HFFc6 (cell line): ENCODE measurements at regions not wholly inside any gene's neighbourhood (a gene's known extent, or its start where the extent isn't known, plus 50 kb on each side); places are given as distances from the start of the nearest gene placed in this dataset.

Experiments
- DNase-seq: peaks from one replicate; pipeline ENCODE4 v3.0.0-alpha.2; 2018
- H3K27ac Mint-ChIP-seq: 2 replicates; pipeline ENCODE4 v1.8.0; 2020; ENCODE audit warnings: mild to moderate bottlenecking, mixed read lengths
- H3K27me3 Mint-ChIP-seq: 2 replicates; pipeline ENCODE4 v1.8.0; 2021; ENCODE audit warnings: mild to moderate bottlenecking, moderate library complexity, mixed read lengths; ENCODE audit not compliant: insufficient read depth
- H3K36me3 Mint-ChIP-seq: 2 replicates; pipeline ENCODE4 v1.8.0; 2021; ENCODE audit warnings: low read depth, mixed read lengths
- H3K4me1 Mint-ChIP-seq: 2 replicates; pipeline ENCODE4 v1.8.0; 2020; ENCODE audit warnings: low read depth, mixed read lengths
- H3K4me3 Mint-ChIP-seq: 2 replicates; pipeline ENCODE4 v1.8.0; 2020; ENCODE audit warnings: mild to moderate bottlenecking, moderate library complexity, mixed read lengths
- H3K9me3 Mint-ChIP-seq: 2 replicates; pipeline ENCODE4 v1.8.0; 2020; ENCODE audit warnings: mild to moderate bottlenecking, mixed read lengths
- CTCF ChIP-seq: fragments of 200-600 bp; sonication (generic); IDR thresholded peaks from 2 replicates; pipeline ENCODE4 v1.5.0; 2021; ENCODE audit warnings: antibody characterized with exemption, mild to moderate bottlenecking

DNA sequence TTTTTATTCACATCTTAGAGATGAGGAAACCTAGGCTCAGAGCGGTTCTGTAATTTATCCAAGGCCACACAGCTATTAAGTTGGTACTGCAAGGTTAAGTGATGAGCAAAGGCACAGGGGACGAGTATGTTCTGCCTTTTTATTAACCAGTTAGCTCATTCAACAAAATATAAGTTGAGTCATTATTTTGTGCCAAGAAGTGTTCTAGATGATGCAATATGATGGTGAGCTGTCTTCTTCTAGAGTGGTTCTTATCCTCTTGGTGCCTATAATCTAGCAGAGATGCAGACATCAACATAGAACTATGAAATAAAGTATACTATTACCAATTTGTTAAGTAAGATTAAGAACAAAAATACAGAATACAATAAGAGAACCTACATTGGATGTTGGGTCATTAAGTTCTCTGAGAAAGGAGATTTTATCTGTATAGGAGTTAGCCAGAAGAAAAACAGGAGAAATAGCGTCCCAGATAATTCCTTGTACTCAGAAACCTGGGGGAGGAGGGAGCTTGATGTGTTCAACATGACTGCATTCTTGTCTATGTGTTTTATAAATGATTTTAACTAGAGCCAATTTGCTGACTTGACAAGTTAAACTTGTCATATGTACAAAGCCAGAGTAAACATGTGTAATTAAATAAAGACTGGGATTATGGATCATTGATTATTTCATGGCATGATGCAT, 122.3 kb downstream of the TBXT start:
- H3K27ac Mint-ChIP-seq: no peak overlapping the region
- TF ChIP-seq CTCF: no peak
- DNase-seq: no peak
- H3K4me1 Mint-ChIP-seq: peaks cover 19% of the 10 kb centered on the region; the same call in 1 of the 2 replicates
- H3K9me3 Mint-ChIP-seq: peaks cover 51% of the 10 kb centered on the region
- H3K36me3 Mint-ChIP-seq: peaks cover 4% of the 10 kb centered on the region; the same call in 1 of the 2 replicates
- H3K27me3 Mint-ChIP-seq: no peaks in the 10 kb centered on the region
- H3K4me3 Mint-ChIP-seq: no peak overlapping the region

GRCh38 chr6:166041277-166041676, 126.4 kb downstream of the TBXT start:
- no peaks in the 10 kb centered on the region for H3K27me3 Mint-ChIP-seq
- no peak overlapping the region for H3K4me3 Mint-ChIP-seq
- peaks cover 36% of the 10 kb centered on the region for H3K9me3 Mint-ChIP-seq
- H3K27ac Mint-ChIP-seq: no peak overlapping the region
- no peak for DNase-seq
- TF ChIP-seq CTCF: no peak
- H3K4me1 Mint-ChIP-seq: peaks cover 17% of the 10 kb centered on the region; the same call in 1 of the 2 replicates
- H3K36me3 Mint-ChIP-seq: no peaks in the 10 kb centered on the region; the same call in 1 of the 2 replicates

- no peak for DNase-seq
- Mint-ChIP-seq H3K27ac (no peak overlapping the region), H3K9me3 (peaks cover 42% of the 10 kb centered on the region), H3K36me3 (no peaks in the 10 kb centered on the region; the same call in 1 of the 2 replicates), H3K4me1 (peaks cover 12% of the 10 kb centered on the region; the same call in 1 of the 2 replicates), H3K27me3 (no peaks in the 10 kb centered on the region), H3K4me3 (no peak overlapping the region)
- TF ChIP-seq CTCF: no peak
Observed at GRCh38 chr6:166040292-166040691, 127.4 kb downstream of the TBXT start.

DNA sequence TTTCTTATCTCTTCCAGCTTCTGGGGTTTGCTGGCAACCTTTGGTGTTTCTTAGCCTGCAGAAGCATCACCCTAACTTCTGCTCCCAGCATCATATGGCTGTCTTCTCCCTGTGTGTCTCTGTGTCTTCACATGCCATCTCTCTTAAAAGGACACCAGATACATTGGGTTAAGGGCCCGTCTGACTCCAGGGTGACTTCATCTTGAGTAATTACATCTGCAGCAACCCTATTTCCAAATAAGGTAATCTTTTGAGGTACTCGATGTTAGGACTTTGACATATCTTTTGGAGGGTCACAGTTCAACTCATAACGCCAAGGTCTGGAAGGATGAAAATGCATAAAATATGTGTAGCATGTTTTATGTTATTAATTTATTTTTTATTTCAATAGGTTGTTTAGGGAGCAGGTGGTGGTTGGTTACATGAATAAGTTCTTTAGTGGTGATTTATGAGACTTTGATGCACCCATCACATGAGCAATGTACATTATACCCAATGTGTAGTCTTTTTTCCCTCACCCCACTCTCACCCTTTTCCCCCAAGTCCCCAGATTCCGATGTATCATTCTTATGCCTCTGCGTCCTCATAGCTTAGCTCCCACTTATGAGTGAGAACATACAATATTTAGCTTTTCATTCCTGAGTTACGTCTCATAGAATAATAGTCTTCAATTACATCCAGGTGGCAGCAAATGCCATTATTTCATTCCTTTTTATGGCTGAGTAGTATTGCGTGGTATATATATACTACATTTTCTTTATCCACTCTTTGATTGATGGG, 131.1 kb downstream of the TBXT start:
- H3K4me3 Mint-ChIP-seq: no peak overlapping the region
- no peaks in the 10 kb centered on the region; the same call in 1 of the 2 replicates for H3K36me3 Mint-ChIP-seq
- no peaks in the 10 kb centered on the region for H3K27me3 Mint-ChIP-seq
- H3K4me1 Mint-ChIP-seq: peaks cover 15% of the 10 kb centered on the region; the same call in 1 of the 2 replicates
- peaks cover 31% of the 10 kb centered on the region for H3K9me3 Mint-ChIP-seq
- no peak for TF ChIP-seq CTCF
- no peak for DNase-seq
- H3K27ac Mint-ChIP-seq: no peak overlapping the region

DNA sequence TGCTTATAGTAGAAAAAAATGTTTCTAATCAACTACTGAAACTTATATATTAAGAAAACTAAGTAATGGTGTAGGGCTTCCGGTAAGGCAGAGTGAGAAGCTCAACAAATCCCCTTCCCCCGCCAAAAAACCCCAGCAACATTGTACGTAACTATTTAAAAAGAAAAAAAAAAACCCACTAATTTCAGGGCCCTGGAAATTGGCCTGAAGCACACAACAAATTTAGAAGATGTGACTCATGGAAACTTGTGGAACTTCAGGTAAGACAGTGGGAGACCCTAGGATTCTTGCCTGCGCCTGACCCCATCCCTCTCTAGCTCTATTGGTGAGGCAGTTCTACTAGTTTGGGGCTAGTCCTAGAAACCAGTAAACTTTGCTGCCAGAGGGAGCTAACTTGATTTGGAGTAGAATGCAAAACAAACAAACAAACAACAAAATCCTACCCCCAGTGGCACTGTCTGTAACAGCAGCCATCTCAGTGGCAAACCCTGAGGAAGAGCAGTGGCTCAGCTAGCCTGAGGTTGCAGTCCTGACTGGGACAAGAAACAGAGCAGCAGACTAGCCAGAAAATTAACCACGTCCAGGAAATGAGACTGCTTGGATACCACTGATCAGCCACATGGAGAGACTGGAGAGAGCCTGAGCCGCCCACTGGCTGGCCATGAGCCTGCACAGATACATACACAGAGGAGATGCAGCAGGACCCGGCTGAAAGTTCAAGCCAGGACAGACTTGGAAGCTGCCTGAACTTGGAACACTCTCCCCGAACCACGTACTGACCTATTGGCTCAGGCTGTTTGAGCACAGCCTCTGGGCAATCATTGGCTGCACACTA, 135.1 kb downstream of the TBXT start:
- Mint-ChIP-seq H3K27me3 (no peaks in the 10 kb centered on the region), H3K4me3 (peak overlapping the region; percentile 63; the same call in 1 of the 2 replicates), H3K9me3 (peaks cover 16% of the 10 kb centered on the region), H3K27ac (peak overlapping the region; percentile 44; the same call in 1 of the 2 replicates), H3K4me1 (peaks cover 15% of the 10 kb centered on the region; the same call in 1 of the 2 replicates), H3K36me3 (no peaks in the 10 kb centered on the region)
- TF ChIP-seq CTCF: peak; percentile 36; the same call in 1 of the 2 replicates
- no peak for DNase-seq
